H1 (cell line): ENCODE measurements at regions not wholly inside any gene's neighbourhood (a gene's known extent, or its start where the extent isn't known, plus 50 kb on each side); places are given as distances from the start of the nearest gene placed in this dataset.

ENCODE experiments used
- CTCF ChIA-PET: fragments of 300-600 bp; sonication (Branson Sonifier 250); formaldehyde crosslinking; loops from one replicate; lab custom pipeline; 2021; ENCODE audit not compliant: partially characterized antibody; lab: Charles Lee
- POLR2A ChIA-PET: fragments of 300-600 bp; sonication (Branson Sonifier 250); formaldehyde crosslinking; loops from one replicate; lab custom pipeline; 2021; ENCODE audit warnings: inconsistent platforms; ENCODE audit not compliant: partially characterized antibody; lab: Charles Lee
- DNase-seq, 2 experiments: peaks; one replicate each; pipeline versions ENCODE4 v3.0.0 to v3.0.0-alpha.2; 2010 to 2022; ENCODE audit warnings: low spot score in 2 of 2, low read depth in 1 of 2, mixed read lengths in 1 of 2
- FAIRE-seq: peaks from 2 replicates; lab custom pipeline; 2011; peaks lifted over from hg19 to GRCh38; lab: Jason Lieb, UNC
- H2AFZ ChIP-seq: 2 replicates; pipeline ENCODE4 v1.8.1; 2012; ENCODE audit warnings: low read length, inconsistent platforms
- H2AK5ac ChIP-seq: 2 replicates; pipeline ENCODE4 v1.6.1; 2013; ENCODE audit warnings: low read depth, low read length
- H2BK120ac ChIP-seq: replicated peaks from 2 replicates; pipeline ENCODE3; 2013; ENCODE audit warnings: low read depth, low read length, inconsistent platforms
- H2BK12ac ChIP-seq: 2 replicates; pipeline ENCODE4 v1.6.1; 2013; ENCODE audit warnings: low read depth, low read length
- H2BK15ac ChIP-seq: 2 replicates; pipeline ENCODE4 v1.6.1; 2013; ENCODE audit warnings: low read length
- H2BK20ac ChIP-seq: 2 replicates; pipeline ENCODE4 v1.6.1; 2013; ENCODE audit warnings: low read length
- H2BK5ac ChIP-seq: 2 replicates; pipeline ENCODE4 v1.6.1; 2013; ENCODE audit warnings: low read depth, low read length
- H3K14ac ChIP-seq: 2 replicates; pipeline ENCODE4 v1.6.1; 2013; ENCODE audit warnings: inconsistent platforms; ENCODE audit not compliant: insufficient read length
- H3K18ac ChIP-seq: 2 replicates; pipeline ENCODE4 v1.6.1; 2013; ENCODE audit warnings: low read length; ENCODE audit errors: extremely low read depth
- H3K23ac ChIP-seq: 2 replicates; pipeline ENCODE4 v1.6.1; 2013; ENCODE audit warnings: inconsistent platforms; ENCODE audit not compliant: insufficient read length
- H3K23me2 ChIP-seq: 2 replicates; pipeline ENCODE4 v1.6.1; 2013; ENCODE audit warnings: low read depth, low read length
- H3K27ac ChIP-seq: 2 replicates; pipeline ENCODE4 v1.6.1; 2011; ENCODE audit warnings: low read depth, low read length, inconsistent platforms
- H3K27me3 ChIP-seq, 4 experiments: replicated peaks in 1 of 4; 1 replicate in 1 of 4; 2 replicates in 3 of 4; pipeline versions ENCODE4 v1.6.1 to v1.8.1; 2011 to 2013; ENCODE audit warnings: low read length in 3 of 4, mild to moderate bottlenecking in 3 of 4, inconsistent platforms in 2 of 4, mixed read lengths in 2 of 4, moderate library complexity in 1 of 4; ENCODE audit not compliant: control insufficient read depth in 3 of 4, insufficient read depth in 3 of 4; ENCODE audit errors: extremely low read depth in 1 of 4
- H3K36me3 ChIP-seq, 4 experiments: 2 replicates each; pipeline versions ENCODE4 v1.6.1 to v1.8.1; 2011 to 2013; ENCODE audit warnings: mild to moderate bottlenecking in 4 of 4, low read length in 3 of 4, moderate library complexity in 2 of 4, control low read depth in 1 of 4, inconsistent platforms in 1 of 4; ENCODE audit not compliant: insufficient read depth in 4 of 4, control insufficient read depth in 2 of 4
- H3K4ac ChIP-seq: replicated peaks from 2 replicates; pipeline ENCODE3; 2013; ENCODE audit warnings: low read length, low read depth, mixed read lengths, inconsistent platforms; ENCODE audit not compliant: insufficient read length
- H3K4me1 ChIP-seq, 4 experiments: replicated peaks in 1 of 4; 1 replicate in 1 of 4; 2 replicates in 3 of 4; pipeline versions ENCODE4 v1.6.1 to v1.8.1; 2011 to 2013; ENCODE audit warnings: low read length in 3 of 4, inconsistent platforms in 2 of 4, mixed read lengths in 1 of 4; ENCODE audit not compliant: insufficient read depth in 4 of 4, control insufficient read depth in 3 of 4
- H3K4me2 ChIP-seq, 2 experiments: 2 replicates each; pipeline versions ENCODE4 v1.6.1 to v1.8.1; 2011 to 2013; ENCODE audit warnings: low read depth in 2 of 2, low read length in 2 of 2, control low read depth in 1 of 2, inconsistent platforms in 1 of 2, mild to moderate bottlenecking in 1 of 2; ENCODE audit not compliant: insufficient read depth in 1 of 2
- H3K4me3 ChIP-seq, 4 experiments: fragments of 200-600, 300-600 bp in 1 of 4; sonication (generic), shearing (Covaris generic), sonication (Bioruptor Twin) in 1 of 4; 2 replicates each; pipeline versions ENCODE4 v1.5.1 to v1.8.1; 2011 to 2016; ENCODE audit warnings: low read length in 4 of 4, low read depth in 3 of 4, control low read depth in 2 of 4, inconsistent platforms in 2 of 4, mild to moderate bottlenecking in 2 of 4, mixed read lengths in 1 of 4, moderate library complexity in 1 of 4; ENCODE audit not compliant: insufficient read depth in 2 of 4; ENCODE audit errors: extremely low read depth in 1 of 4
- H3K56ac ChIP-seq: replicated peaks from 2 replicates; pipeline ENCODE3; 2013; ENCODE audit warnings: low read depth, mild to moderate bottlenecking, mixed read lengths, low read length, inconsistent platforms; ENCODE audit not compliant: insufficient read length
- H3K79me1 ChIP-seq: 2 replicates; pipeline ENCODE4 v1.6.1; 2013; ENCODE audit warnings: low read depth, low read length, control low read depth
- H3K79me2 ChIP-seq, 2 experiments: 2 replicates each; pipeline versions ENCODE4 v1.6.1 to v1.8.1; 2012 to 2013; ENCODE audit warnings: low read length in 2 of 2, mild to moderate bottlenecking in 2 of 2, inconsistent platforms in 1 of 2; ENCODE audit not compliant: insufficient read depth in 2 of 2, control insufficient read depth in 1 of 2
- H3K9ac ChIP-seq, 4 experiments: replicated peaks in 1 of 4; 1 replicate in 1 of 4; 2 replicates in 3 of 4; pipeline versions ENCODE4 v1.6.1 to v1.8.1; 2011 to 2013; ENCODE audit warnings: low read depth in 3 of 4, low read length in 3 of 4, control low read depth in 2 of 4, mild to moderate bottlenecking in 2 of 4, moderate library complexity in 2 of 4, inconsistent platforms in 1 of 4; ENCODE audit errors: extremely low read depth in 1 of 4
- H3K9me3 ChIP-seq, 2 experiments: 2 replicates each; pipeline versions ENCODE4 v1.6.1 to v1.8.1; 2012 to 2013; ENCODE audit warnings: mild to moderate bottlenecking in 2 of 2, moderate library complexity in 2 of 2, control low read depth in 1 of 2, inconsistent platforms in 1 of 2, low read depth in 1 of 2, low read length in 1 of 2, mixed read lengths in 1 of 2; ENCODE audit not compliant: insufficient read depth in 2 of 2
- H4K20me1 ChIP-seq, 2 experiments: replicated peaks in 1 of 2; 2 replicates each; pipeline versions ENCODE3 to v1.8.1; 2011 to 2013; ENCODE audit warnings: inconsistent platforms in 2 of 2, low read length in 2 of 2, mild to moderate bottlenecking in 1 of 2; ENCODE audit not compliant: insufficient read depth in 2 of 2, control insufficient read depth in 1 of 2
- H4K5ac ChIP-seq: 2 replicates; pipeline ENCODE4 v1.6.1; 2013; ENCODE audit warnings: low read length, low read depth, mixed read lengths, inconsistent platforms; ENCODE audit not compliant: insufficient read length
- H4K8ac ChIP-seq: 2 replicates; pipeline ENCODE4 v1.8.0; 2013; ENCODE audit warnings: mild to moderate bottlenecking, moderate library complexity, low read length, inconsistent platforms; ENCODE audit not compliant: insufficient read depth; ENCODE audit errors: extremely low read depth
- H4K91ac ChIP-seq: replicated peaks from 2 replicates; pipeline ENCODE3; 2013; ENCODE audit warnings: low read length, mixed read lengths, inconsistent platforms; ENCODE audit not compliant: insufficient read length
- BCL11A ChIP-seq, 2 experiments: IDR thresholded peaks; one replicate each; pipeline ENCODE4 v1.6.1; 2011; ENCODE audit warnings: low read depth in 2 of 2, low read length in 2 of 2, mild to moderate bottlenecking in 2 of 2
- BRCA1 ChIP-seq: IDR thresholded peaks from 2 replicates; pipeline ENCODE4 v1.6.1; 2012; ENCODE audit warnings: low read depth, low read length, improper control_type of control experiment
- CBX5 ChIP-seq: fragments of 300-800, 300-1000 bp; sonication (generic); IDR thresholded peaks from 2 replicates; pipeline ENCODE4 v1.7.1; 2016; ENCODE audit warnings: antibody characterized with exemption, low read length, low read depth
- CTBP2 ChIP-seq: IDR thresholded peaks from 2 replicates; pipeline ENCODE4 v1.7.0; 2011; ENCODE audit warnings: borderline replicate concordance, mild to moderate bottlenecking, moderate library complexity, mixed read lengths, low read length; ENCODE audit not compliant: insufficient read depth, insufficient read length
- GABPA ChIP-seq: IDR thresholded peaks from 2 replicates; pipeline ENCODE4 v1.6.1; 2011; ENCODE audit warnings: mild to moderate bottlenecking, low read length, moderate library complexity, borderline replicate concordance; ENCODE audit not compliant: insufficient read depth
- HDAC6 ChIP-seq: IDR thresholded peaks from one replicate; pipeline ENCODE4 v1.7.1; 2012; ENCODE audit warnings: low read depth, mild to moderate bottlenecking, inconsistent platforms, low read length, moderate library complexity
- KDM4A ChIP-seq: IDR thresholded peaks from one replicate; pipeline ENCODE4 v1.7.1; 2012; ENCODE audit warnings: low read depth, mild to moderate bottlenecking, moderate library complexity, low read length, inconsistent platforms; ENCODE audit not compliant: severe bottlenecking
- NANOG ChIP-seq: IDR thresholded peaks from 2 replicates; pipeline ENCODE4 v1.6.1; 2011; ENCODE audit warnings: low read length, low read depth, mild to moderate bottlenecking, inconsistent platforms; ENCODE audit not compliant: insufficient read depth, poor library complexity, severe bottlenecking
- POLR2A ChIP-seq, 2 experiments: IDR thresholded peaks; 1 replicate in 1 of 2; 2 replicates in 1 of 2; pipeline ENCODE4 v1.6.1; 2011; ENCODE audit warnings: low read depth in 2 of 2, low read length in 2 of 2, mild to moderate bottlenecking in 2 of 2; ENCODE audit errors: control extremely low read depth in 1 of 2
- POLR2AphosphoS5 ChIP-seq: IDR thresholded peaks from 2 replicates; pipeline ENCODE4 v1.6.1; 2011; ENCODE audit warnings: low read depth, low read length
- RXRA ChIP-seq: IDR thresholded peaks from 2 replicates; pipeline ENCODE4 v1.6.1; 2011; ENCODE audit warnings: low read depth, mild to moderate bottlenecking, low read length, moderate library complexity; ENCODE audit not compliant: insufficient read depth
- SP1 ChIP-seq: IDR thresholded peaks from 2 replicates; pipeline ENCODE4 v1.6.1; 2011; ENCODE audit warnings: low read depth, low read length
- TBP ChIP-seq: IDR thresholded peaks from 2 replicates; pipeline ENCODE4 v1.6.1; 2011; ENCODE audit warnings: low read depth, low read length, improper control_type of control experiment
- TEAD4 ChIP-seq: IDR thresholded peaks from 2 replicates; pipeline ENCODE4 v1.6.1; 2012; ENCODE audit warnings: low read depth, low read length, inconsistent platforms, mixed read lengths
- ZNF274 ChIP-seq: IDR thresholded peaks from 2 replicates; pipeline ENCODE4 v1.7.0; 2012; ENCODE audit warnings: low read length, borderline replicate concordance; ENCODE audit errors: extremely low read depth
- WGBS, 2 experiments: shearing (Covaris generic) in 1 of 2; methylation state at CpG; one replicate each; pipeline versions ENCODE4 v1.1.6 to v1.1.7; 2013 to 2015; ENCODE audit warnings: low lambda C conversion rate in 2 of 2, mixed read lengths in 2 of 2, inconsistent platforms in 1 of 2, low coverage in 1 of 2, missing lambda C conversion rate in 1 of 2; ENCODE audit not compliant: insufficient replicate concordance in 2 of 2, insufficient coverage in 1 of 2, insufficient read length in 1 of 2; ENCODE audit errors: extremely low coverage in 1 of 2, missing lambda C conversion rate in 1 of 2; 5-methylcytosine and 5-hydroxymethylcytosine counted together

- Histone ChIP-seq H2BK120ac (no peak overlapping the region), H2BK20ac (no peak overlapping the region), H2BK5ac (no peak overlapping the region), H4K91ac (no peak overlapping the region), H3K27ac (no peak overlapping the region), H3K18ac (no peak overlapping the region), H3K56ac (no peak overlapping the region), H3K36me3 (no peaks in the 10 kb centered on the region), H3K4ac (no peak overlapping the region), H3K9me3 (no peaks in the 10 kb centered on the region), H3K4me3 (no peak overlapping the region), H3K27me3 (no peaks in the 10 kb centered on the region), H4K20me1 (no peaks in the 10 kb centered on the region), H3K9ac (no peak overlapping the region)
- FAIRE-seq: no peak
- POLR2A ChIA-PET: no interaction called here
- TF ChIP-seq ZNF274 (no peak), NANOG (no peak), CBX5 (no peak), SP1 (no peak), CTBP2 (no peak), TBP (no peak), POLR2AphosphoS5 (no peak), POLR2A (IDR thresholded peaks at IDR 0.05; ENCODE audit: control extremely low read depth in 1 of 2, low read depth in 2 of 2, low read length in 2 of 2) (no peak), BRCA1 (no peak), RXRA (no peak), BCL11A (IDR thresholded peaks at IDR 0.05; ENCODE audit: low read depth in 2 of 2, low read length in 2 of 2) (no peak), KDM4A (no peak), HDAC6 (no peak), TEAD4 (no peak), GABPA (no peak)
- TF ChIP-seq, all 59 proteins: peak for 0
- H3K23ac ChIP-seq: no peak overlapping the region
- H2AFZ ChIP-seq: no peak overlapping the region
- no peak overlapping the region for H2BK15ac ChIP-seq
- CTCF ChIA-PET: no interaction called here
- no peak for DNase-seq
- no peak overlapping the region for H4K8ac ChIP-seq
- H2BK12ac ChIP-seq: no peak overlapping the region
- no peak overlapping the region for H3K14ac ChIP-seq
- H3K79me2 ChIP-seq: no peaks in the 10 kb centered on the region
- H4K5ac ChIP-seq: no peak overlapping the region
- H3K79me1 ChIP-seq: no peaks in the 10 kb centered on the region
- 97% methylated on average over 3 of the region's 3 CpGs; no CpG with 5 or more reads in 1 of the 2 experiments for WGBS, 2 experiments
- no peaks in the 10 kb centered on the region for H3K23me2 ChIP-seq
- H2AK5ac ChIP-seq: no peak overlapping the region
- H3K4me1 ChIP-seq: no peaks in the 10 kb centered on the region
- no peak overlapping the region for H3K4me2 ChIP-seq
Measured at GRCh38 chr4:104020641-104021040, 300.9 kb upstream of the TACR3 start.
